ENCODE measurements at regions not wholly inside any gene's neighbourhood (a gene's known extent, or its start where the extent isn't known, plus 50 kb on each side); places are given as distances from the start of the nearest gene placed in this dataset.

DNA sequence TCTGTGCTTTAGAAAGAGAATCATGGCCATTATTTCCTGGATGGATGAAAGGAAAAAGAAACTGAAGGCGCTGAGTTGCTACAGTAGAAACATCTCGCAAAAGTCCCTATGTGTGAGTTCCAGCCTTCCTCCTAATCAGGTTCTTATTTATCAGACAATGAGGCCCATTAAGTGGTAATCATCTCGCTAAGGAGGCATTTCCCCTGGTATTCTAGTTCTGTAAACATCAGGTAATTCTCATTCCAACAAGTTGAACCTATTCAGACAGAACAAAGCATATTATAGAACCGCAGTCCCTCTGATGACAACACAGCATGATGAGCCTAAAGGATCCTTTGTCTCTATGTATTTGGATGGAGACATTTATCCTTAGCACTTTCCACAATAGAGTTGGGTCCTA, 205.7 kb upstream of the MAOA start:
- TF ChIP-seq, protein P1, sequence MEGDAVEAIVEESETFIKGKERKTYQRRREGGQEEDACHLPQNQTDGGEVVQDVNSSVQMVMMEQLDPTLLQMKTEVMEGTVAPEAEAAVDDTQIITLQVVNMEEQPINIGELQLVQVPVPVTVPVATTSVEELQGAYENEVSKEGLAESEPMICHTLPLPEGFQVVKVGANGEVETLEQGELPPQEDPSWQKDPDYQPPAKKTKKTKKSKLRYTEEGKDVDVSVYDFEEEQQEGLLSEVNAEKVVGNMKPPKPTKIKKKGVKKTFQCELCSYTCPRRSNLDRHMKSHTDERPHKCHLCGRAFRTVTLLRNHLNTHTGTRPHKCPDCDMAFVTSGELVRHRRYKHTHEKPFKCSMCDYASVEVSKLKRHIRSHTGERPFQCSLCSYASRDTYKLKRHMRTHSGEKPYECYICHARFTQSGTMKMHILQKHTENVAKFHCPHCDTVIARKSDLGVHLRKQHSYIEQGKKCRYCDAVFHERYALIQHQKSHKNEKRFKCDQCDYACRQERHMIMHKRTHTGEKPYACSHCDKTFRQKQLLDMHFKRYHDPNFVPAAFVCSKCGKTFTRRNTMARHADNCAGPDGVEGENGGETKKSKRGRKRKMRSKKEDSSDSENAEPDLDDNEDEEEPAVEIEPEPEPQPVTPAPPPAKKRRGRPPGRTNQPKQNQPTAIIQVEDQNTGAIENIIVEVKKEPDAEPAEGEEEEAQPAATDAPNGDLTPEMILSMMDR (conservative IDR thresholded peaks at IDR 0.05; ENCODE audit: low read length), result no peak
- no peak for TF ChIP-seq EZH2phosphoT487 (IDR thresholded peaks at IDR 0.05; ENCODE audit: borderline replicate concordance, low read depth, low read length)
